Nephron (organoid): ENCODE measurements at regions not wholly inside any gene's neighbourhood (a gene's known extent, or its start where the extent isn't known, plus 50 kb on each side); places are given as distances from the start of the nearest gene placed in this dataset.
A peak's percentile ranks its signal among the peaks of the same experiment; 100 is the strongest.

Experiments used
- H3K27ac Mint-ChIP-seq, 3 experiments: 2 replicates each; pipeline ENCODE4 v1.8.0; 2020; ENCODE audit warnings: mixed read lengths in 3 of 3, mild to moderate bottlenecking in 2 of 3, moderate library complexity in 1 of 3
- H3K27me3 Mint-ChIP-seq: 2 replicates; pipeline ENCODE4 v1.8.0; 2021; ENCODE audit warnings: low read depth, mild to moderate bottlenecking, moderate library complexity, mixed read lengths
- H3K36me3 Mint-ChIP-seq: 2 replicates; pipeline ENCODE4 v1.8.0; 2020; ENCODE audit warnings: low read depth, mixed read lengths
- H3K4me1 Mint-ChIP-seq: 2 replicates; pipeline ENCODE4 v1.8.0; 2020; ENCODE audit warnings: mixed read lengths
- H3K4me3 Mint-ChIP-seq, 3 experiments: 2 replicates each; pipeline ENCODE4 v1.8.0; 2020; ENCODE audit warnings: mild to moderate bottlenecking in 3 of 3, mixed read lengths in 3 of 3, moderate library complexity in 2 of 3
- H3K9me3 Mint-ChIP-seq: 2 replicates; pipeline ENCODE4 v1.8.0; 2020; ENCODE audit warnings: mixed read lengths
- CTCF ChIP-seq, 3 experiments: fragments of 200-600 bp; sonication (generic); IDR thresholded peaks; one replicate each; pipeline ENCODE4 v1.5.0; 2021; ENCODE audit warnings: antibody characterized with exemption in 3 of 3; ENCODE audit not compliant: unreplicated experiment in 3 of 3

DNA sequence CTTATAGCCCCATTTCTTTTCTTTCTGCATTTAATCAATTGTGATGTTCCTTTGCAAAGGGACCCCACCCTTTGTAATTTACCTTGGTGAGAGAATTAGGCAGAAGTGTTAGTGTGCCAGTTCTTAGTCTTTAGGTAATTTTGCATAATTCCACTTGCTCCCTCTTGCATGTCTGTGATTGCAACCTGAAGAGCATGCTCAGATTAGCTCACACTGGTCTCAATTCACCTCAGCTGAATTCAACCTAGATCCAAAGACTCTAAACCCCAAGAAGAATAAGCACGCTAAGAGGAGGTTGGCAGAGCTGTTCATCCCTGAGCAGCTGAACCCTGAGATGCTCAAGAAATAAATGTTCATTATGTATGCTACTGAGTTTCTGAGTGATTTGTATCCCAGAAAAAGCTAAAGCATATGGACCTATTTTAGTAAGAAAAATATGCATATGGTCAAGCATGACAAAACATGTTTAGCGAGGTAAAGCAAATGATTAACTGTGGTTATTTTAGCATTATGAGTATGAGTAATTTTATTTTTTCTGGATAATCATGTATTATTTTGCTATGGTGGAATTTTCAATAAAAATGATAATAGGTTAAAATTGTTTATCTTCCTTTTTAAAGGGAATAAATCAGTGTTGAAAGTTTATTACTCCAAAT is 299.2 kb upstream of the ZSWIM2 start:
- TF ChIP-seq CTCF (IDR thresholded peaks at IDR 0.05; ENCODE audit: unreplicated experiment in 3 of 3) = no peak
- Mint-ChIP-seq H3K27me3 (no peaks in the 10 kb centered on the region), H3K27ac (no peak overlapping the region), H3K4me3 (no peak overlapping the region), H3K4me1 (peaks cover 5% of the 10 kb centered on the region), H3K9me3 (peaks cover 3% of the 10 kb centered on the region), H3K36me3 (no peaks in the 10 kb centered on the region)

- TF ChIP-seq CTCF (IDR thresholded peaks at IDR 0.05; ENCODE audit: unreplicated experiment in 3 of 3) = no peak
- no peak overlapping the region for H3K4me3 Mint-ChIP-seq
- peaks cover 3% of the 10 kb centered on the region for H3K9me3 Mint-ChIP-seq
- H3K27me3 Mint-ChIP-seq = no peaks in the 10 kb centered on the region
- H3K27ac Mint-ChIP-seq = no peak overlapping the region
- no peaks in the 10 kb centered on the region for H3K36me3 Mint-ChIP-seq
- H3K4me1 Mint-ChIP-seq = peaks cover 5% of the 10 kb centered on the region
These were observed 294.6 kb upstream of the ZSWIM2 start for GRCh38 chr2:187143537-187143936.

DNA sequence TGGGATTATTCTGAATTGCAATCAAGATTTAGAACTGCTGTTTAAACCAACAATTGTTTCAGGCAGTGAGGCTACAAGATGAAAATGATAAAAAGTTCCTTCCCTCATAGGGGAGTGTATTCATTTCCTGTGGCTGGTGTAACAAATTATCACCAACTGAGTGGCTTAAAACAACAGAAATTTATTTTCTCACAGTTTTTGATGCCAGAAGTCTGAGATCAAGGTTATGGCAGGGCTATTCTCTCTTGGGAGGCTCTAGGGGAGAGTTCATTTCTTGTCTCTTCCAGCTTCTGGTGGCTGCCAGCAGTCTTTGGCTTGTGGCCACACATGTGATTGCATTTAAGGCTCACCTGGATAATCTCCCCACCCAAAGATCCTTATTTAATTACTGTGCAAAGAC is 290.5 kb upstream of the ZSWIM2 start:
- Mint-ChIP-seq H3K9me3 (no peaks in the 10 kb centered on the region), H3K4me1 (no peaks in the 10 kb centered on the region), H3K36me3 (no peaks in the 10 kb centered on the region), H3K27ac (no peak overlapping the region), H3K27me3 (no peaks in the 10 kb centered on the region), H3K4me3 (no peak overlapping the region)
- no peak for TF ChIP-seq CTCF (IDR thresholded peaks at IDR 0.05; ENCODE audit: unreplicated experiment in 3 of 3)

- Mint-ChIP-seq H3K27me3 (no peaks in the 10 kb centered on the region), H3K27ac (no peak overlapping the region), H3K4me3 (no peak overlapping the region), H3K9me3 (no peaks in the 10 kb centered on the region), H3K36me3 (no peaks in the 10 kb centered on the region), H3K4me1 (no peaks in the 10 kb centered on the region)
- peak; percentile 38 to 49 (median 47) for TF ChIP-seq CTCF (IDR thresholded peaks at IDR 0.05; ENCODE audit: unreplicated experiment in 3 of 3)
These were observed 289.3 kb upstream of the ZSWIM2 start for GRCh38 chr2:187138265-187138664.

DNA sequence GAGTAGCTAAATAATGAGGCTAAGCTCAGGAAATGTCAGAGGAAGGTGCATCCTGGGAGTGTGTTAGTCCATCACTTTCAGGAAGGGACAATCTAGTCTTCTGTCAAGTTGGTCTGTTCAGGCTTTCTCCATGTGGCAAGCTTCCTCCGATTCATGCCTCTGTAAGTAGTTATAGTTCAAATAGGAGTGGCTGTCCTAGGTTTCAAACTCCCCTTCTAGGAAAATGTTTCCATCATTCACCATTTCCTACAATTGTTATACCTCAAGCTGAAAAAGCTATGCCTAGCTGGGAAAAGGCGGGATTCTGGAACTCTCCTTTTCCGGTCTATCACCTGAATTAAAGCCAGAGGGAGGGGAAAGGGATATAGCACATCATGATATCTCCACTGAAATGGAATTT is 287.7 kb upstream of the ZSWIM2 start:
- Mint-ChIP-seq H3K4me1 (no peaks in the 10 kb centered on the region), H3K27me3 (no peaks in the 10 kb centered on the region), H3K4me3 (no peak overlapping the region), H3K27ac (no peak overlapping the region), H3K9me3 (no peaks in the 10 kb centered on the region), H3K36me3 (no peaks in the 10 kb centered on the region)
- no peak for TF ChIP-seq CTCF (IDR thresholded peaks at IDR 0.05; ENCODE audit: unreplicated experiment in 3 of 3)

- Mint-ChIP-seq H3K9me3 (no peaks in the 10 kb centered on the region), H3K4me3 (no peak overlapping the region), H3K27me3 (no peaks in the 10 kb centered on the region), H3K36me3 (no peaks in the 10 kb centered on the region), H3K4me1 (no peaks in the 10 kb centered on the region), H3K27ac (no peak overlapping the region)
- TF ChIP-seq CTCF (IDR thresholded peaks at IDR 0.05; ENCODE audit: unreplicated experiment in 3 of 3) = no peak
These were observed 285.3 kb upstream of the ZSWIM2 start for GRCh38 chr2:187134306-187134705.
